ENCODE measurements at regions not wholly inside any gene's neighbourhood (a gene's known extent, or its start where the extent isn't known, plus 50 kb on each side); places are given as distances from the start of the nearest gene placed in this dataset.

GRCh38 chr4:167717495-167717894 lies 374.8 kb upstream of the ANXA10 start:
- no peaks in the 10 kb centered on the region for H4K20me1 ChIP-seq (ENCODE audit: insufficient read depth, low read length)
- no peaks in the 10 kb centered on the region for H3K79me2 ChIP-seq (ENCODE audit: insufficient read depth, low read length)
- no peaks in the 10 kb centered on the region for H3K27me3 ChIP-seq (ENCODE audit: insufficient read depth, low read length)
- DNase-seq (ENCODE audit: insufficient read length, low spot score, missing footprints), result no peak
- no peaks in the 10 kb centered on the region for H3K9me3 ChIP-seq (ENCODE audit: low read depth, low read length)
- no peak overlapping the region for H3K4me2 ChIP-seq (ENCODE audit: insufficient read depth, low read length)
- TF ChIP-seq CTCF (IDR thresholded peaks at IDR 0.05; ENCODE audit: extremely low read depth, low read depth, low read length), result no peak
- H2AFZ ChIP-seq (ENCODE audit: low read length), result no peak overlapping the region
- H3K36me3 ChIP-seq (ENCODE audit: insufficient read depth, low read length), result no peaks in the 10 kb centered on the region
- H3K4me1 ChIP-seq (ENCODE audit: insufficient read depth, low read length), result no peaks in the 10 kb centered on the region
- no peak overlapping the region for H3K27ac ChIP-seq (ENCODE audit: low read depth, low read length)
- no peak overlapping the region for H3K4me3 ChIP-seq (ENCODE audit: insufficient read depth, low read length)

GRCh38 chr4:167721617-167722486 lies 370.5 kb upstream of the ANXA10 start:
- Histone ChIP-seq H3K4me2 (ENCODE audit: insufficient read depth, low read length) (no peak overlapping the region), H4K20me1 (ENCODE audit: insufficient read depth, low read length) (no peaks in the 10 kb centered on the region), H3K4me3 (ENCODE audit: insufficient read depth, low read length) (no peak overlapping the region), H3K79me2 (ENCODE audit: insufficient read depth, low read length) (no peaks in the 10 kb centered on the region), H2AFZ (ENCODE audit: low read length) (no peak overlapping the region), H3K27me3 (ENCODE audit: insufficient read depth, low read length) (no peaks in the 10 kb centered on the region), H3K4me1 (ENCODE audit: insufficient read depth, low read length) (no peaks in the 10 kb centered on the region), H3K27ac (ENCODE audit: low read depth, low read length) (no peak overlapping the region), H3K36me3 (ENCODE audit: insufficient read depth, low read length) (no peaks in the 10 kb centered on the region), H3K9me3 (ENCODE audit: low read depth, low read length) (no peaks in the 10 kb centered on the region)
- no peak for DNase-seq (ENCODE audit: insufficient read length, low spot score, missing footprints)
- no peak for TF ChIP-seq CTCF (IDR thresholded peaks at IDR 0.05; ENCODE audit: extremely low read depth, low read depth, low read length)

- H4K20me1 ChIP-seq (ENCODE audit: insufficient read depth, low read length), result no peaks in the 10 kb centered on the region
These were observed 369.9 kb upstream of the ANXA10 start for GRCh38 chr4:167722487-167722808.

More at GRCh38 chr4:167722487-167722808, 369.9 kb upstream of the ANXA10 start:
- no peaks in the 10 kb centered on the region for H3K36me3 ChIP-seq (ENCODE audit: insufficient read depth, low read length)
- H3K79me2 ChIP-seq (ENCODE audit: insufficient read depth, low read length), result no peaks in the 10 kb centered on the region
- no peak overlapping the region for H3K4me2 ChIP-seq (ENCODE audit: insufficient read depth, low read length)
- H3K4me1 ChIP-seq (ENCODE audit: insufficient read depth, low read length), result no peaks in the 10 kb centered on the region
- H3K27me3 ChIP-seq (ENCODE audit: insufficient read depth, low read length), result no peaks in the 10 kb centered on the region
- H3K4me3 ChIP-seq (ENCODE audit: insufficient read depth, low read length), result no peak overlapping the region
- no peak overlapping the region for H2AFZ ChIP-seq (ENCODE audit: low read length)
- H3K27ac ChIP-seq (ENCODE audit: low read depth, low read length), result no peak overlapping the region
- TF ChIP-seq CTCF (IDR thresholded peaks at IDR 0.05; ENCODE audit: extremely low read depth, low read depth, low read length), result no peak
- no peak for DNase-seq (ENCODE audit: insufficient read length, low spot score, missing footprints)
- no peaks in the 10 kb centered on the region for H3K9me3 ChIP-seq (ENCODE audit: low read depth, low read length)
